ENCODE measurements at regions not wholly inside any gene's neighbourhood (a gene's known extent, or its start where the extent isn't known, plus 50 kb on each side); places are given as distances from the start of the nearest gene placed in this dataset.

GRCh38 chr5:175288048-175288621 is 155.8 kb downstream of the DRD1 start:
- no peak for TF ChIP-seq CTCF (IDR thresholded peaks at IDR 0.05)
- TF ChIP-seq POLR2AphosphoS5 (IDR thresholded peaks at IDR 0.05; ENCODE audit: insufficient read depth in 1 of 2, low read depth in 1 of 2), result no peak
- TF ChIP-seq POLR2A (IDR thresholded peaks at IDR 0.05), result no peak
